Activated CD4-positive, alpha-beta T cell treated with anti-CD3 and anti-CD28 coated beads, Interleukin-2, amount 50 U/mL, for 1 hour (primary cell): ENCODE measurements at regions not wholly inside any gene's neighbourhood (a gene's known extent, or its start where the extent isn't known, plus 50 kb on each side); places are given as distances from the start of the nearest gene placed in this dataset.
"Not testable (repeated sequence)": the region's sequence is repeated elsewhere in the genome, so short reads cannot be mapped to it uniquely, and the experiment has no call there.

Experiments
- DNase-seq: peaks from one replicate; pipeline ENCODE4 v3.0.0-alpha.2; 2020

- DNase-seq: no peak
These were observed 436.6 kb downstream of the DTWD2 start for GRCh38 chr5:118551716-118552115.

DNA sequence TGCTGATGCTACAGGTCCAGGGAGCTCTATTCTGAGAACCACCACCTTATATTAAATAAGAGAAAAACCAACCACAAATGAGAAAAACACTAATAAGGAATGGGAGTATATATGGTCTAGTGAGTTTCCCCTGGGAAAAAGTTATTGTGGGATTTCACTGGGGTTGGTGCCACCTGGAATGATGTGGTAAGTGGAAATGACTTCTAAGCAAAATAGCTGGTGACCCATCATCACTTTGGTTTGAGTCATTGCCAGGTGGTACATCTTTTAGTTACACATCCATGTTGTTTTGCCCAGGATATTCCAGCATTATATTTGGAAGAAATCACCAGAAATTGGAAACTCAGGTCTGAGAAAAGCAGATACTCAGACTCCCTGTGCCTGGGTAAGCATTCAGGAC lies 437.3 kb downstream of the DTWD2 start:
- DNase-seq: no peak

DNA sequence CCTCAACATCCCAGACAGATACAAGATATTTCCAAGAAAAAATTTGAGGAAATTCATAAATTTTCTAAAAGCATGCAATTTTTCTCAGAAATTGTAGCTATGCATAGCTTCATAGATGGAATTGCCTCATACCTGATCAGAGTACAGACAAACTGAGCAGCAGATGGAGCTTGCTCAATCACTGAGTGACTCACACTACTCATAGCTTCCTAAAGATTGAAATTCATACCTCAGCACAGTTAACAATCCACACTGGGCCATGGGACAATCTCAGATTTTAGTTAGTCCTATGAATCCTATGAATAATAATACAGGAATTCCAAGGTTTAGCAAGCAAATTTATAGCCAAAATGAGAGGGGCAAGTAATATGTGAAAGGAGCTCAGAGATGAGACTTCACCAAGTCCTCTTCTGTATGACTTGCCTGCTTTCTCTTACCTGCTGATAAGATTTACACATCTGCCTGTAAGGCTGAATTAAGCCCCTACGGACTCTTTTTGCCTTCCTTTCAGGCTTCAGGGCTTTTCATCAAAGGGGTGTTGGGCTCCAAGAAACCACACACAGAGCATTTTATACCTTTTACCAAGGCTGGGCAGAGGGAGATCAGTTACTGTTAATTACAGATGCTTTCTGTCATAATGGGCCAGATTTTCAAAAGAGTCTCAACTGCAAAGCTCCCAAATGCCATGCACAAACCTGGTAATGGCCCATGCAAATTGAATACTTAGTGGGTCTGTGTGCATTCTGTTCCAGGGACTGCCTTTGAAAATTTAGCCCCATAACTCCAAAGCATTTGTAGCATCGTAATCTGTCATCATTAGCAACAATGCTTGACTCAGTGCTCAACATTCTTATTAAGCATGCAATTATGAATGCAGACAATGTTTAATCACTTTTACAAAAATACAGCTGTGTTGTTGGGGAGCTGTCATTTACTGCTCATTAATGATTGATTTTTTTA lies 439.3 kb downstream of the DTWD2 start:
- DNase-seq: no peak

- no peak for DNase-seq
These were observed 442.9 kb downstream of the DTWD2 start for GRCh38 chr5:118545470-118545869.

DNA sequence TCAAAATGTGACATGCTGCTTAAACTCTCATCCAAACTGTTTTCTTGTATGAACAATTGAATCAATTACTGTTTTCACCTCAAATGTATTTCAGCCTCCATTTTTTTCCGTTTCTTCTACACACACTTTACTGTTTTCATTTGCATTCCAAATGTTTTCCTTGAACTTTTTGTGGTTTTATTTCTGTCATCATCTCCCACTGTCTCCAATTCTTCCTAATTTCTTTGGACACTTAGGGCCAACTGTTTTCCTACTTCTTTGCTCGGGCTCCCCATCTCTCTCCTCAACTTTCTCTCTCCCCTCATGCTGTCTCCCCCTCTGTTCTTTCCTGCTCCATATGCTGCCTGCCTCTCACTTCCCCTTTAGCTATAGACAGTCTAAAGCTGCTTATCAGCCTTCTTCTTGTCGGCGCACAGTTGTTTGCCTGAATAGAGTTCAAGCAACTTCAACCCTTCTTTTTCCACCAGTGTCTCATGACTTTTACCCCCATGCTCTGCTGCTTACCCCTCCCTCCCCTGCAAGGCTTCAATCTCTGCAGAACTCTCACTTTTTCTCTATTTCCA lies 443.4 kb downstream of the DTWD2 start:
- no peak for DNase-seq

DNA sequence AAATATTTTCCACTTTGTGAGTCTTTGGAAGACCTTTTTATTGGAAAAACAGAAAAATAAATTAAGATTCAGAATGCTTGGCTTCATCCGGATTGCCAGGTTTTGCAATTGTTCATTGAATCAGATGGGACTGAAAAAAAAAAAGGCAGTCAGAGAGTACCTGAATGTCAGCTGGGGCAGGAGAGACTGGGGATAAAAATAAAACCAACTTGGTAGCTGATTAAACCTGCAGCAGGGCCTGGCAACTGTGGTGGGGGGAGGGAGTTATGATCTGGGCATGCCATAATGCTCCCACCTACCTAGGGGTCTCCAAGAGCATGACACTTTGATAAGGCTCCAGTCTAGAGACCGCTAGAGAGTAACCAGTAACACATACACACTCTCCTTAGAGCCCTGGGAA lies 454.4 kb downstream of the DTWD2 start:
- no peak for DNase-seq

GRCh38 chr5:118533156-118533555 lies 455.2 kb downstream of the DTWD2 start:
- no peak for DNase-seq

DNA sequence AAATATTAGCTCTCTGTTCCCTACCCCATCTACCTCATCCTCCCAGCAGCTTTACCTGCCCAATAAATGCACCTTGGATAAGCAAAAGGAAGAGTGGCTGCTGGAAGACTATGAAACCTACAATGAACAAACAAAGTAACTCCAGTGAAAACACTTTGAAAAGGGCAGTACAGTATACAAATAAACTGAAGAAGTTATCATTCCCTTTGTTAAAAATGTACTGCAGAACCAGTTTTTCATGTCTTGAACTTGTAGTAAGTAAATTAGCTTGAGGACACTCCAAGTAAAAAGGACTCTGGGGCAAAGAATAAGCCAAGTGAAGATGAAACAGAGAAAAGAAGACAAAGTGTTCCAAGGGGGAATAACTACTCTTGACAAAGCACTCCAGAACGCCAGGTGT lies 457.1 kb downstream of the DTWD2 start:
- no peak for DNase-seq

DNA sequence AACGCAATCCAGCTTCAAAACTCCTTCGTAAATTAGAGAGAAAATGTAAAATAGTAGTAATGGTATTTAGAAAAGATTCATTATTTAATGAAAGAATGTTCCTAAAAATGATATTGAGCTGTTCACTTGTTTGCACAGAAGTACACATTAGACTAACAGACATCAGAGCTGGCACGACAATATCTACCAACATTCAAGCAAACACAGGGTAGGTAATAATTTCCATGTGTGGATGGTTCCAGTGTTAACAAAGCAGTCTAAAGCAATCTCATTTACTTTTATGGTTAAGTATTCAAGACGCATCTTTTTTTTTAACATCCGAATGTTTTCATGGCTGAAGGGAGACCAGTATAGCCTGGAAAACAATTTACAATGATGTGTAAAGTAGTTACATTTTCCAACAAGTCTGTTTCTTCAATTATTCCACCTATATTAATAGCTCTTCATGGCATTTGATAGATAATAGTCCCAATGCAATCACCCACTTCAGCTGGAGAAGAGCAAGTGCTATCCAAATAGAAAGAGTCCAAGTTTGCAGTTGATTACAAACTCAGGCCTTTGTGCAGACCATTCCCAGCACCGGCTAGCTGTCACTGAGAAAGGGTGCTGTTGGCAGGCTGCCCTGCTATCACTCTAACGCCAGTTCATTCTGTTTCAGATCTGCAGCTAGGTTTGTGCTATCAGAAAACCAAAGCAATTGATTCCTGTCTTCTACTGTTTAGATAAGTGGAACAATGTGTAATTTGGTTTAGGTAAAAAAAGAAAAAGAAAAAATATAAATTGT lies 458.8 kb downstream of the DTWD2 start:
- no peak for DNase-seq

- no peak for DNase-seq
These were observed 465.7 kb downstream of the DTWD2 start for GRCh38 chr5:118522626-118523025.

- no peak for DNase-seq
These were observed 467.5 kb downstream of the DTWD2 start for GRCh38 chr5:118520771-118521415.

DNA sequence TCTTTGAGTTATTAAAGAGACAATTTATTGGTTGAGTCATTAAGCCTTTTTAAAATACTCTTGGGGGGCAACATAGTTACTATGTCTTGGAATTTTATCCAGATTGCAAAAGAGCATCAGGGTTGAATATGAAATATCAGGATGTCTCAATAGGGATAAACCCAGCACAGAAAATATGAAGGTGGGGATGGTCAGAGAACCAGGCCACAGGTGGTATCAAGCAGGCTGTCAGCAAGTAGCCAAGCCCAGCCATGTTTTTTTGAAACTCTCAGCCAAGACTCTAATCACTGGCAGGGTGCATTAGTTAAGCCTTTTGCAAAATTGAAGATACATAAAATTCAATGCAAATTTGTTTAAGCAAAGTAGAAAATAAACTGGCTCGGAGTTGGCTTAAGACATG lies 468.9 kb downstream of the DTWD2 start:
- no peak for DNase-seq

DNA sequence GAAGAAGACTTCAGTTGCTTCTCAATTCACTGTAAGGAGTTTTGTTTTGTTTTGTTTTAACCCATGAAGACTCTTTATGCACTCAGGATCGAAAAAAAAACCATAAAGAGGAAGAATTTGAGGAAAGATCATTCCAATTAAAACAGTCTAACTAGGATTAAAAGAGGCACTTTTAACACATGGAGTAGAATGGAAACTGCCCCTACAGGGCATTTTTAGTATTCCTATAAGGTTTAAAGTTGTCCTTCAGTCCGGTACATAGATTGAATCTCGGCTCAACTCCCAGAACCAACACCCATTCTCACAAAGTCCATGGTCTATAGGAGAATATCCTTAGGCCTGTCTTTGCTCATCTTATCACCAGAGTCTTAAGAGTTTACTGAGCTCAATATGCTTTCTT lies 469.6 kb downstream of the DTWD2 start:
- no peak for DNase-seq

GRCh38 chr5:118511846-118512245 lies 476.5 kb downstream of the DTWD2 start:
- DNase-seq: no peak

DNA sequence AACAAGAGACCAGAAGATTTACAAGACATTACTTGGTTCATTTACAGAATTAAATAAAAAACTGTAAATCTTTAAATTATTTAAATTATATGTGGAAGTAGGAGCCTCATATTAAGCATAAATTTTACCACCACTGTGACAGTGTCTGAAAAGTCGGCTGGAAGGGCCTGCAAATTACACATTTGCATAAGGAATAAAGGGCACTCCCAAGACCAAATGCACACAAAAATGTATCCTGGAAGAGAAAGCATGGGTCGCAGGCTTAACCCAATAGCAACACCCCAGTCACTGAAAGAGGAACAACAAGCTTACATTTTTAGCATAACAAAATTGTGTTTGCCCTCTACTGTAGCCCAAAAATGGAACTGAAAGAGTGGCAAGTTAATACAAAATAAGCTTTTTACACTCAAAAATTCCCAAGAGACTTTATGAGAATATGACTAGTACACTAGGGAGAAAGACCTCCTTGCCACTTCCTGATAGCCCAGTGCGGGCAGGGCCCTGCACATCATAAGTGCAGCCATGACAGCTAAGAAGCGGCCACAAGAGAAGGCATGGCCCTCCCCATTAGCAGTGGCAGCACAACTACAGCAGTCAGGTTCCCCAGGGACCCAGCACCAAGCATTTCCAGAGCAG lies 482.0 kb downstream of the DTWD2 start:
- no peak for DNase-seq

DNA sequence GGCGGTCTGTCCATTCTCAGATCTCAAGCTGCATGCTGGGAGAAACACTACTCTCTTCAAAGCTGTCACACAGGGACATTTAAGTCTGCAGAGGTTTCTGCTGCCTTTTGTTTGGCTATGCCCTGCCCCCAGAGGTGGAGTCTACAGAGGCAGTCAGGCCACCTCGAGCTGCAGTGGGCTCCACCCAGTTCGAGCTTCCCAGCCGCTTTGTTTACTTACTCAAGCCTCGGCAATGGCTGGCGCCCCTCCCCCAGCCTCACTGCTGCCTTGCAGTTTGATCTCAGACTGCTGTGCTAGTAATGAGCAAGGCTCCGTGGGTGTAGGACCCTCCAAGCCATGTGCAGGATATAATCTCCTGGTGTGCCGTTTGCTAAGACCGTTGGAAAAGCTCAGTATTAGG lies 486.1 kb downstream of the DTWD2 start:
- not testable (repeated sequence) for DNase-seq

DNA sequence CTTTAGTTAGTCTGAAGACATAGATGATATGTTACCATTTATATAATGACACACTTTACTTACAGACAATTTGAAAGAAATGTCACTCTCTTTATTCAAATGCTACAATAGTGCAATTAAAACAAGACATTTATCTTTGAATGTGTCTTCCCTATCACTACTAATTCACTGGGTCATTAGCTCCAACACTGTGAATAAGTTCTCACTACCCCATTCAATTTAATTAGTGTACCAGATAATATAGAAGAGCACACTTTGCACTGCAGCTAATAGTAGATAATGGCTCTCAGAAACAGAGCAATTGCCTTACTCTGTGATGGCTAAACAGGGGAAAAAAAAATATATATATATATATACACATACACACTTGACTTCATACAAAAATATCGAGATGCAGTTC lies 497.0 kb downstream of the DTWD2 start:
- DNase-seq: no peak

- no peak for DNase-seq
These were observed 501.6 kb downstream of the DTWD2 start for GRCh38 chr5:118486647-118487225.

DNA sequence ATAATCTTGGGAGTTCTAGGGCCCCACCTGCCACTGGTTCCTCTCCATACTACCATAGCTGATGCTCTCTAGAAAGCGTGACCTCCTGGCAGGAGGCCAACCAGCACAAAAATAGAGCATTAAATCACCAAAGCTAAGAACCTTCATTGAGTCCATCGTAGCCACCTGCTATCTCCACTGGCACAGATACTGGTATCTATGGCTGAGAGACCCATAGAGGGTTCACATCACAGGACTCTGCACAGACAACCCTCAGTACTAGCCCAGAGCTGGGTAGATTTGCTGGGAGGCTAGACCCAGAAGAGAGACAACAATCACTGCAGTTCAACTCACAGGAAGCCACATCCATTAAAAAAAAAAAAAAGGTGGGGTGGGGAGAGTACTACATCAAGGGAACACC lies 509.1 kb downstream of the DTWD2 start:
- DNase-seq: no peak

DNA sequence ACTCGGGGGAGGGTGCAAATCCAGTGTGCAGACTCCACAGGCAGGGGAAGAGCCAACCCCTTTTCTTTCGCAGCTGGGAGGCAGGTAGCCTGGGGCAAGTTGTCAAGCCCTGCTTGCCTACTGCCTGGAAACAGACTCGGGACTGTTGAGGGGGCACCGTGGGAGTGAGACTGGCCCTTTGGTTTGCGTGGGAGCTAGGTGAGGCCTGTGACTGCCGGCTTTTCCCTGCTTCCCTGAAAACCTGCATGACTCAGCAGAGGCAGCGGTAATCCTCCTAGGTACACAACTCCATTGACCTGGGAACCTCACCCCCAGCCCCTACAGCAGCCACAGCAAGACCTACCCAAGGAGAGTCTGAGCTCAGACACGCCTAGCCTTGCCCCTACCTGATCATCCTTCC lies 509.5 kb downstream of the DTWD2 start:
- DNase-seq: no peak

GRCh38 chr5:118468085-118468484 lies 520.3 kb downstream of the DTWD2 start:
- no peak for DNase-seq

GRCh38 chr5:118467103-118467502 lies 521.2 kb downstream of the DTWD2 start:
- DNase-seq: no peak
